Endothelial cell of umbilical vein (primary cell): ENCODE measurements at regions not wholly inside any gene's neighbourhood (a gene's known extent, or its start where the extent isn't known, plus 50 kb on each side); places are given as distances from the start of the nearest gene placed in this dataset.

ENCODE experiments used
- CTCF ChIP-seq, 2 donors: IDR thresholded peaks; 1 replicate in 1 of 2; 2 replicates in 1 of 2; pipeline ENCODE4 v1.5.1; 2011; ENCODE audit warnings: low read length in 2 of 2, mild to moderate bottlenecking in 2 of 2, moderate library complexity in 2 of 2, control low read depth in 1 of 2, inconsistent platforms in 1 of 2, low read depth in 1 of 2; ENCODE audit not compliant: insufficient read depth in 1 of 2; ENCODE audit errors: extremely low read depth in 1 of 2
- EZH2 ChIP-seq: IDR thresholded peaks from 2 replicates; pipeline ENCODE4 v1.6.1; 2012; ENCODE audit warnings: borderline replicate concordance, low read depth, mild to moderate bottlenecking, moderate library complexity, low read length, inconsistent platforms; ENCODE audit not compliant: severe bottlenecking
- FOS ChIP-seq: IDR thresholded peaks from 2 replicates; pipeline ENCODE4 v1.6.1; 2011; ENCODE audit warnings: mild to moderate bottlenecking, low read length, moderate library complexity, borderline replicate concordance; ENCODE audit not compliant: insufficient read depth
- JUN ChIP-seq: IDR thresholded peaks from 2 replicates; pipeline ENCODE4 v1.6.1; 2011; ENCODE audit warnings: borderline replicate concordance, low read depth; ENCODE audit not compliant: insufficient read length, insufficient read depth
- MAX ChIP-seq: IDR thresholded peaks from 2 replicates; pipeline ENCODE4 v1.6.1; 2011; ENCODE audit not compliant: insufficient read depth, insufficient read length
- MYC ChIP-seq: IDR thresholded peaks from one replicate; pipeline ENCODE4 v1.6.1; 2011; ENCODE audit warnings: mild to moderate bottlenecking, low read depth, low read length
- POLR2A ChIP-seq: IDR thresholded peaks from 2 replicates; pipeline ENCODE4 v1.6.1; 2012; ENCODE audit warnings: low read depth, mild to moderate bottlenecking, control low read depth, low read length
- POLR2AphosphoS5 ChIP-seq: IDR thresholded peaks from 2 replicates; pipeline ENCODE4 v1.6.1; 2012; ENCODE audit warnings: low read depth, mild to moderate bottlenecking, control low read depth, low read length, moderate library complexity; ENCODE audit not compliant: insufficient read depth

GRCh38 chr2:17136231-17136630, 382.0 kb downstream of the RAD51AP2 start:
- TF ChIP-seq MAX (no peak), CTCF (IDR thresholded peaks at IDR 0.05; ENCODE audit: extremely low read depth in 1 of 2, insufficient read depth in 1 of 2, low read depth in 1 of 2, low read length in 2 of 2) (no peak), EZH2 (no peak), POLR2A (no peak), POLR2AphosphoS5 (no peak), MYC (no peak), FOS (no peak), JUN (no peak)
